SJCRH30 (cell line): ENCODE measurements at regions not wholly inside any gene's neighbourhood (a gene's known extent, or its start where the extent isn't known, plus 50 kb on each side); places are given as distances from the start of the nearest gene placed in this dataset.

ENCODE experiments used
- DNase-seq, 2 experiments: peaks; one replicate each; pipeline ENCODE4 v3.0.0-alpha.2; 2015 to 2020
- H3K27ac ChIP-seq: fragments of 250-450 bp; sonication (Bioruptor Pico); 2 replicates; pipeline ENCODE4 v1.5.1; 2020; ENCODE audit warnings: mild to moderate bottlenecking, moderate library complexity
- H3K27me3 ChIP-seq: fragments of 250-450 bp; sonication (Bioruptor Pico); 2 replicates; pipeline ENCODE4 v1.5.1; 2020; ENCODE audit warnings: mild to moderate bottlenecking, moderate library complexity
- H3K36me3 ChIP-seq: fragments of 250-450 bp; sonication (Bioruptor Pico); 2 replicates; pipeline ENCODE4 v1.5.1; 2020; ENCODE audit warnings: mild to moderate bottlenecking, moderate library complexity
- H3K4me1 ChIP-seq: fragments of 250-450 bp; sonication (Bioruptor Pico); 2 replicates; pipeline ENCODE4 v1.5.1; 2020; ENCODE audit warnings: mild to moderate bottlenecking, moderate library complexity
- H3K4me3 ChIP-seq: fragments of 250-450 bp; sonication (Bioruptor Pico); 2 replicates; pipeline ENCODE4 v1.5.1; 2020; ENCODE audit warnings: mild to moderate bottlenecking, moderate library complexity
- H3K9me3 ChIP-seq: fragments of 250-450 bp; sonication (Bioruptor Pico); replicated peaks from 2 replicates; pipeline ENCODE4 v1.5.1; 2020; ENCODE audit warnings: mild to moderate bottlenecking, moderate library complexity

DNA sequence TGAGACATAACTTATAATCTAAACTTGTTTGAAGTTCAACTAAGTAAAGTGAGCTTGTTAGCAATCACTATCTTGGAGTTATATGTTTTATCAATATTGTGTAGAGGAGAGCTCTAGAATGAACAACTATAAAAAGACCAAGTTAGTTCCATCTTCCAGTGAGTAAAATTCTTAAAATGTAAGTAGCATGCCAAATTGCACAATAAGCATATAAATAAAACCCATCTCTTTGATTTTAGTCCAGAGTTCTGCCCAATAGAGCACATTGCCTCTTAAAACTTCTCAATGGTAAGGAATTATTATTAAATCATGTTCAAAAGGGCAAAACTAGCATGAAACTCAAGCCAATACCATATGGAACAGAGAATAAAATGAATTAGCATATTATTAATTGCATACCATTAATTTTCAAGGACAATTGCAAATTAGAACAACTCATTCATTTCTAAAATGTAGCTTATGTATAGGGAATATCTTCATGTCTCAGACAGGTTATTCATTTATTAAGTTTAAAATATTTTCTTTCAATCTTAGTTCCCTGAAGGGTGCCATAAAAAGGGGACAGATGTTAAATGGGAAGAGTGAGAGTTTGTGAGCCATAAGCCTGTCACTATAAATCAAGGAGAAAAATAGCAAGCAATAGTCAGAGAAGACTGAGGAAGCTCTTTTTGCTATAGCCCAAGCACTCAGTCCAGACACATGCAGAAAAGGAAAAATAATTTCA is 507.6 kb downstream of the CENPC start:
- 0 out of 2 replicates have a peak, but pooled peaks cover 6% of the 10 kb centered on the region for H3K9me3 ChIP-seq
- H3K4me1 ChIP-seq, result peaks cover 28% of the 10 kb centered on the region
- no peaks in the 10 kb centered on the region for H3K27me3 ChIP-seq
- no peaks in the 10 kb centered on the region for H3K36me3 ChIP-seq
- no peak overlapping the region for H3K4me3 ChIP-seq
- DNase-seq, result no peak
- H3K27ac ChIP-seq, result no peak overlapping the region

DNA sequence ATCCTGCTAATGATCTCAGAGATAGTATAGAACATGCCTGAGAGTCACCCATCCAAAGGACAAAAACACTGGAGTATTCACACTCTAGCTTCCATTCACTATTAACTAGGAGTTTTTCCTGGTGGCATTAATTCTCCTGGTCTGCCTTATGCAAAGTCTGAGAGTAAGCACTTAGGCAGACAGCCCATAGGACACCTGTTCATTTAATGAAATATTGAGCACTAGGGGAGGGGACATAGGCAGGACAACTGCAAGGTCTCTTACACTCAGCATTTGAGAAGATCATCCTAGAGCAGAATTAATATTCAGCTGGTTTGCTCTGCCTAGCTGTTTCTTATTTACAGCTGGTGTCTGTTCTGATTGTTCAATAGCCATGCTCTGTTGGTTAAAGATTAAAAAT is 508.5 kb downstream of the CENPC start:
- H3K27ac ChIP-seq, result peak overlapping the region; percentile 52
- 0 out of 2 replicates have a peak, but pooled peaks cover 6% of the 10 kb centered on the region for H3K9me3 ChIP-seq
- no peaks in the 10 kb centered on the region for H3K27me3 ChIP-seq
- peak; percentile 27 to 69 for DNase-seq
- H3K4me3 ChIP-seq, result no peak overlapping the region
- no peaks in the 10 kb centered on the region for H3K36me3 ChIP-seq
- peaks cover 28% of the 10 kb centered on the region for H3K4me1 ChIP-seq

DNA sequence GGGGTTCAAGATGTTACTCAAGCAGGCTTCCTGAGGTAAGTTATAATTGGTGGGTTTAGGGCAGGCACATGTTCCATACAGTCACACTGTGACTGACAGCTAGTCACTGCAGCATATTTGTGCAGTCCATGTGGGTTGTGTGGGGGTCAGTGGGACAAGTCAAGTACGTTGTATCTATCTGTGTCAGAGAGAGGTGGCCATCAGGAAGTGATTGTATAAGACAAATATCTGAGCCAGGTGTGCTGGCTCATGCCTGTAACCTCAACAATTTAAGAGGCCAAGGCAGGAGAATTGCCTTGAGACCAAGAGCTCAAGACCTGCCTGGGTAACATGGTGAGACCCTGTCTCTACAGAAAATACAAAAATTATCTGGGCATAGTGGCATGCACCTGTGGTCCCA is 509.3 kb downstream of the CENPC start:
- no peaks in the 10 kb centered on the region for H3K36me3 ChIP-seq
- peak in 1 of 2 experiments; percentile 16 for DNase-seq
- H3K4me3 ChIP-seq, result no peak overlapping the region
- H3K9me3 ChIP-seq, result 0 out of 2 replicates have a peak, but pooled peaks cover 6% of the 10 kb centered on the region
- no peaks in the 10 kb centered on the region for H3K27me3 ChIP-seq
- peak overlapping the region; percentile 52 for H3K27ac ChIP-seq
- peaks cover 28% of the 10 kb centered on the region for H3K4me1 ChIP-seq

DNA sequence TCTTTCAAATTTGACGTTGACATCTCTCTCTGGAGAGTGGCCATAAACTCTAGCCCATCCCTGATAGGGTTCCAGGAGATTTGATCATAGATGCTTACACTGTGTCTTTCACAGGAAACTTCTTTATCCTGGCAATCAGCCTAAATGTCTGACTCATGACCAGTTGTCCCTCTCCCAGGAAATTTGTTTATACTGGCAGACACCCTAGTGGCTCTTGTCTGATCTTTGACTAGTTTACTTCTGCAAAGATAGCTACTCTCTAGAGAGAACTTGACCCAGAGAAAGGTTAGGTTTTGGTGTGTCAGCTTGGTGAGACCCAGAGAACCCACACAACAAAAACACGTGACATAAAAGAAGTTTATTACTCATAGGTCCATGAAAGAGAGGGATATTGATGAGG is 509.8 kb downstream of the CENPC start:
- H3K27me3 ChIP-seq, result no peaks in the 10 kb centered on the region
- peak; percentile 78 to 91 for DNase-seq
- H3K27ac ChIP-seq, result peak overlapping the region; percentile 52
- H3K9me3 ChIP-seq, result 0 out of 2 replicates have a peak, but pooled peaks cover 6% of the 10 kb centered on the region
- no peaks in the 10 kb centered on the region for H3K36me3 ChIP-seq
- H3K4me3 ChIP-seq, result no peak overlapping the region
- H3K4me1 ChIP-seq, result peaks cover 32% of the 10 kb centered on the region

DNA sequence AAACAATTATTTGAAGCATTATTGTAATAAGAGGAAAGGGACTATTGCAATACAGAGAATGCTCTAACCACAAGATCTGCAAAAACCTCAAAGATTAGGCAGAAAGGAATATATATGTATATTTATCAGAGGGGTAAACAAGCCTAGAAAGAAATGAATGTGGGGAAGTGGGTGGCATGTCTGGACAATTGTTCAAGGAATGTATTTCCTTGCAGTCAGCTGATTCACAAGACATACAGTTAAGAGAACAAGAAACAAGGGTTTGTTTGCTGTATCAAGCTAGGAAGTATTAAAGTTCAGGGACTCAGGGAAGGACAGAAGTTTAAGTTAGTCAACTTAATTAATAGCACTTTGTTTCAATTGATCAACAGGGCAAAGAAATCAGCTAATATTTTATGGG is 514.7 kb downstream of the CENPC start:
- DNase-seq, result no peak
- H3K27ac ChIP-seq, result no peak overlapping the region
- H3K4me1 ChIP-seq, result peaks cover 13% of the 10 kb centered on the region

DNA sequence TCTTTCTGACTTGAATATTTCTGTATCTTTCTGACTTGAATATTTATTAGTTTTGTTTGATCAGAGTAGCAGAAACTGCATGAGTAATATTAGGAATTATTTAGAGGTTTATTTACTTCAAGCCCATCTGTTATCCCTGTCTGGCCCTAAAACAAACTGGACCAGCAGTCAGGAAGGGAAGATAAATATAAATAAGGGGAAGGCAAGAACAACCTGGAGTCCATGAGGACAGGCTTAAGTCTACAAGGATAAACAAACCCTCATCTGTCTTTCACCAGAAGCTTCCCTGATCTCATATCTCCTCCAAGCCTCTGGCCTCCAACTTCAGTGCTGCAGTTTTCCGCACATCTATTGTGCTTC is 524.9 kb downstream of the CENPC start:
- H3K9me3 ChIP-seq, result 0 out of 2 replicates have a peak, but pooled peaks cover 4% of the 10 kb centered on the region
- DNase-seq, result peak; percentile 11 to 44
- no peaks in the 10 kb centered on the region for H3K27me3 ChIP-seq
- peak overlapping the region; percentile 96 for H3K27ac ChIP-seq
- no peaks in the 10 kb centered on the region for H3K36me3 ChIP-seq
- H3K4me1 ChIP-seq, result peaks cover 37% of the 10 kb centered on the region
- H3K4me3 ChIP-seq, result no peak overlapping the region

More for the DNA sequence above, 514.7 kb downstream of the CENPC start:
- H3K27me3 ChIP-seq, result no peaks in the 10 kb centered on the region
- H3K4me3 ChIP-seq, result no peak overlapping the region
- no peaks in the 10 kb centered on the region for H3K36me3 ChIP-seq
- H3K9me3 ChIP-seq, result 0 out of 2 replicates have a peak, but pooled peaks cover 6% of the 10 kb centered on the region

DNA sequence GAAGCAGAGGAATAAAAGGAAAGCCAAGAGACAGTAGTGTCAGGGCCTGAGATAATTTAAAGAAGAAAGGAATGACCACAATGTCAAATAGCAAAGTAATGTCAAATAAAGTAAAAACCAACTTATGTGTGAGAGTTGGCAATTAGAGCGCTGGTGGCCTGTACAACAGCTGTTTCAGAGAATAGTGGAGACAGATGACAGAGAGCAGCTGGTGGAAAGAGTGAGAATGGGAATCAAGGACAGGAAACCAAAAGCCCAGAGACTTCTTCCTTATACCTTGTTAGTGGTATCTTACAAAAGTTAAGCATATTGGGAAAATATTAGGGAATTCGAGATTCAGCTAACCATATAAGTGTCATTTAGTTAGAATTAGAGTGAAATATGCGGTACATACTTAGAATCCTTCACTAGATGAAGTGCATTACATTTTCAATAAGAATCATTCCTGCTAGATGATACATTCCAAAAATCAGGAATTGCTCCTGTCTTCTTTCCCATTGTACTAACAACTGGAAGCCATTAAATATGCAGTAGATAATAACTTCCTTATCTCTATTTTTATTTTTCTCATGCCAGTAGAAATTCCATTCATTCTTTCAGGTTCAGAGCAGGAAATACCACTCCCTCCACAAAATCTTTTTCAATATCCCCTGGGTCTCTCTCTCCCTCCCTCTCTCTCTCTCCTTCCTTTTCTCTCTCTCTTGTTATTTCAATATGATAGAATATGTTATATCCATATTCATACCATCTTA is 525.4 kb downstream of the CENPC start:
- peak; percentile 76 to 89 for DNase-seq
- Histone ChIP-seq H3K27ac (peak overlapping the region; percentile 96), H3K9me3 (0 out of 2 replicates have a peak, but pooled peaks cover 4% of the 10 kb centered on the region), H3K27me3 (no peaks in the 10 kb centered on the region), H3K4me3 (no peak overlapping the region), H3K36me3 (no peaks in the 10 kb centered on the region), H3K4me1 (peaks cover 37% of the 10 kb centered on the region)

DNA sequence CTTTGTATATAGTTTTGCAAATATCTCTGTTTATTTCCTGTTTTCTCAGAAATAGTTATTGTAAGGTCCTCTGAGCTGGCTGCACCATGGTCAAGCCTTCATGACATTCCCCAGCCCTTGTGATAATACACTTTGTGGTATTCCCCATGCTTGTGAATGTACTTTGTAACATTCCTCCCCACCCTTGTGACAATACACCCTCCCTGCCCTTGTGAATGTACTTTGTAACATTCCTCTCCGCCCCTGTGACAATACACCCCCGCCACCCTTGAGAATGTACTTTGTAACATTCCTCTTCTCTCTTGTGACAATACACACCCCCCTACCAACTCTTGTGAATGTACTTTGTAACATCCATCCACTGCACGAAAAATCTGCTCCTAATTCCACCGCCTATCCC is 530.7 kb downstream of the CENPC start:
- H3K9me3 ChIP-seq, result 0 out of 2 replicates have a peak, but pooled peaks cover 10% of the 10 kb centered on the region
- H3K27ac ChIP-seq, result no peak overlapping the region
- H3K4me1 ChIP-seq, result peaks cover 15% of the 10 kb centered on the region
- H3K4me3 ChIP-seq, result no peak overlapping the region
- no peaks in the 10 kb centered on the region for H3K36me3 ChIP-seq
- no peak for DNase-seq
- no peaks in the 10 kb centered on the region for H3K27me3 ChIP-seq

DNA sequence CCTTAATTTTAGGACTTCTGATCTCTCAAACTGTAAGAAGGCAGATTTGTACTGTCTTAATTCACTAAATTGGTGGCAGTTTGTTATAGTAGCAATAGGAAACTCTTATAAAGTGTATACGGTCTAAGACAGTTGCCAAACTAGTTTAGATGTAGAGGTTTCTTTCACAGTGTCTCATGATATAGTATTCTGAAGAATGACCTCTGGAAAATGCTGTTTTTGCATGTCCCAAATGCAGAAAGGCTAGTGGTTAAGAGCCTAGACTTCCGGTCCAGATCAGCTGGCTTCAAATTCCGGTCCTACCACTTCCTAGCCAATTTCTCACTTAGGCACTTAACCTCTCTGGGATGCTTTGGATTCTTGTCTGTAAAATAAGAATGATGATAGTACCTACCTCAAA is 538.5 kb downstream of the CENPC start:
- DNase-seq, result no peak
- H3K27ac ChIP-seq, result no peak overlapping the region
- H3K4me3 ChIP-seq, result no peak overlapping the region

DNA sequence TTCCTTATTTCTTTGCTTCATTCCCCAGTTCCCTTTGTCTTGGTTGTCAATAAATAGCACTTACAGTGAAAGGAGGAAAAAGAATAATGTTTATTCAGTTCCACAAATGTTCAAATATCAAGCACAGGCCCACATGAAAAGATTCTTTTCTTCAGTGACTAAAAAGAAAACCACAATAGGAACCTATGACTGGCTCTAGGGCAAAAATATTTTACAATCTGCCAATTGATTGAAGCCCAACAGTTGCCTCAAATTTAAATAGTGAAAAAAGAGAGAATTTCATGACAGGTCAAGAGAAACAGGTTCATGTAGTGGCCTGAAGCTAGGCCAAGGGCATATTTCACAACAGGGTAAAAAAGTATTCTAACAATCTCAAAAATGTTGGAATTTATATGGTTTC is 553.8 kb downstream of the CENPC start:
- H3K4me1 ChIP-seq, result peaks cover 4% of the 10 kb centered on the region; the same call in 1 of the 2 replicates
- H3K9me3 ChIP-seq, result no peaks in the 10 kb centered on the region
- no peaks in the 10 kb centered on the region for H3K36me3 ChIP-seq
- no peak for DNase-seq
- H3K27ac ChIP-seq, result no peak overlapping the region
- no peaks in the 10 kb centered on the region for H3K27me3 ChIP-seq
- H3K4me3 ChIP-seq, result no peak overlapping the region

More for the DNA sequence above, 538.5 kb downstream of the CENPC start:
- H3K9me3 ChIP-seq, result no peaks in the 10 kb centered on the region
- no peaks in the 10 kb centered on the region for H3K27me3 ChIP-seq
- no peaks in the 10 kb centered on the region for H3K36me3 ChIP-seq
- H3K4me1 ChIP-seq, result no peaks in the 10 kb centered on the region; the same call in 1 of the 2 replicates

DNA sequence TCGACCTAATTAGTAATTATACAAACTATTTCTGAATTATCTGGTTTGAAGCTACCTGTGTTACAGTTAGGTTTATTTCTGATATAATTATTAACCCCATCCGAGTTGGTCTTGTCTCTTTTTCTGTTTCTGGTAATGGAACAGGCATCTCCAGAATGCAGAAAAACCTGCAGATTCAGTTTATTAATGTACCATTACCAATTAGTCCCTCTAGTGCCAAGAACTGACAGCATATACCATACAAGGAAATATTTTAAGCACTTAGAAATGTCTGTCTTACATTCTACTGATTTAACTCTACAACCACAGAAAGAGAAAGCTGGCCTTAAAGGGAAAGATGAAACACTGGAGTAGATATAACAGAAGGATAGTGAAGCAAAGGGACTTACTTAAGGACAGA is 570.6 kb downstream of the CENPC start:
- Histone ChIP-seq H3K27me3 (no peaks in the 10 kb centered on the region), H3K4me1 (no peaks in the 10 kb centered on the region), H3K27ac (no peak overlapping the region), H3K36me3 (no peaks in the 10 kb centered on the region), H3K9me3 (no peaks in the 10 kb centered on the region), H3K4me3 (no peak overlapping the region)
- DNase-seq, result no peak

DNA sequence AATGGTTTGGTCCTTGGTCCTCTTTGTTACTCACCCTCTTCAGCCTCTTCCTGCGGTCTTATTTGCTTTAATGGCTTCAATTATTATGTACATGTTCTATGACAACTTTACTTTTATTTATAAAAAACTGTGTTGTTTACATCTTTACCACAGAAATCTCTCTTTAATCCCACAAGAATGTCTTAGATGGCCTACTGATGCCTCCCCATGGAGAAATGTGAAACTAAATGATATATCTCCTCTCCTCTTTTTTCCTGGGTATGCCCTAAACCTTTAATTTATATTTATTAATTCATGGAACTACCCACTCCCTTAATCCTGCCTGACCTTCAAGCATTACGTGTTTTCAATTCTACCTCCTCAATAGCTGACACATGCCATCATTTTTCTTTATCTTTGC is 573.2 kb downstream of the CENPC start:
- DNase-seq, result no peak

DNA sequence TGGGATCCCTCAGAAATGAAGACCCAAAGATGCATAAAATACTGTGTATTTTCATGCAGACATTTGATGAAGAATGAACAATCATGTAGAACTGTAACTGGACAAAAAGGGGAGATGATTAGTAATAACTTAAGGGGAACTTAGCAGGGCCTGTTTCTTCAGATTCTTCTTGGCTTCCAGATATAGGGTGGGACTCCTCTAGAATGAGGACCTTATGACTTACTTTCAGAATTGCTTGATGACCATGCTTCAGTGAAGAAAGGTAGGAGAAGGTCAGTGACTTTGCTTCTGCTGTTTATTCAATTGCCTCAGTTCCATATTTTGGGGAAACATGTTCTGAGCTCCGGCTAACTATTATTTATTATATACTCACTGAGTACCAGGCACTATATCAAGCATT is 580.8 kb downstream of the CENPC start:
- Histone ChIP-seq H3K4me1 (no peaks in the 10 kb centered on the region), H3K4me3 (no peak overlapping the region), H3K27me3 (no peaks in the 10 kb centered on the region), H3K36me3 (no peaks in the 10 kb centered on the region), H3K27ac (no peak overlapping the region), H3K9me3 (no peaks in the 10 kb centered on the region)
- DNase-seq, result no peak

More for the DNA sequence above, 573.2 kb downstream of the CENPC start:
- Histone ChIP-seq H3K4me1 (no peaks in the 10 kb centered on the region), H3K4me3 (no peak overlapping the region), H3K27me3 (no peaks in the 10 kb centered on the region), H3K9me3 (no peaks in the 10 kb centered on the region), H3K27ac (no peak overlapping the region), H3K36me3 (no peaks in the 10 kb centered on the region)

DNA sequence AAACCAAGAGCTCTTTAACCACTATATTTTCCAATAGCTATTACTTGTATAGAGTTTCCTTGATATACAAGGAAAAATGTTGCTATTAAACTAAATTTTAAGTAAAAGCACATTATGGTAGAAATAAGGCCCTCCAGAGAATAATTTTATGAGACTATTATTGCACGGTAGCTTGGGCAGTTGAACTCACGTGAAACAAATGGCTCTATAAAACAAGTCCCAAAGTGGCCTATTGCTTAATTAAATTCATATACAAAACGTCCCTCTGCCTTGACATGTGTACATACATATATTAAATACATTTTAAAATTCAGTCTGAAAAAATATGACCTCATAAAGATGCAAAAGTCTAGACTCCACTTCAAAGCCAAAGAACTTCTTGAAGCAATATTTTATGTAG is 582.2 kb downstream of the CENPC start:
- Histone ChIP-seq H3K4me1 (no peaks in the 10 kb centered on the region; the same call in 1 of the 2 replicates), H3K36me3 (no peaks in the 10 kb centered on the region)

DNA sequence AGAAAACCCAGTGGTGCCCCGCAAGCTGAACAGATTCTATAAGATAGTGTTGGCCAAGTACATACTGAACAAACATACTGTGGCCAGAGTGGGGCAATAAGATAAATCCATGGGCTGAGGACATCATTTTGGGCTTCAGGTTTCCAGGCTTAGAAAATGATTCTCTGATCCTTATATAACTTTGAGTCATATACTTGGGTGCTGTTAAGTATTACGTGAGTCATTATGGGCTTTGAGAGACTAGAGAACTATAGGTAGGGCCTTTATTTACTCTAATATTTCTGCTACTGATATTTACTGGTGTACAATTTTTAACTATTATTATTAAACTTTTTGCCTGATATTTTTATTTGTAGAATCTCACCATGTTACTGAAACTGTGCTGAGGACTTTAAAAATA is 586.1 kb downstream of the CENPC start:
- no peaks in the 10 kb centered on the region for H3K36me3 ChIP-seq
- H3K4me3 ChIP-seq, result no peak overlapping the region
- no peaks in the 10 kb centered on the region for H3K27me3 ChIP-seq
- H3K27ac ChIP-seq, result no peak overlapping the region
- no peaks in the 10 kb centered on the region; the same call in 1 of the 2 replicates for H3K4me1 ChIP-seq
- H3K9me3 ChIP-seq, result no peaks in the 10 kb centered on the region
- no peak for DNase-seq

More for the DNA sequence above, 582.2 kb downstream of the CENPC start:
- Histone ChIP-seq H3K27ac (no peak overlapping the region), H3K9me3 (no peaks in the 10 kb centered on the region), H3K4me3 (no peak overlapping the region), H3K27me3 (no peaks in the 10 kb centered on the region)
- no peak for DNase-seq
